BJ (cell line): ENCODE measurements at regions not wholly inside any gene's neighbourhood (a gene's known extent, or its start where the extent isn't known, plus 50 kb on each side); places are given as distances from the start of the nearest gene placed in this dataset.

ENCODE experiments used
- CTCF ChIA-PET: fragments of 350-600 bp; formaldehyde crosslinking; extraction: SDS; loops from one replicate; lab custom pipeline; 2021; ENCODE audit warnings: antibody characterized with exemption, inconsistent platforms; lab: Yijun Ruan, JAX
- POLR2A ChIA-PET: fragments of 300-600 bp; sonication (Branson Sonifier 250); formaldehyde crosslinking; extraction: SDS; loops from one replicate; lab custom pipeline; 2021; ENCODE audit warnings: antibody characterized with exemption; lab: Charles Lee
- DNase-seq: peaks from one replicate; pipeline ENCODE4 v3.0.0-alpha.2; 2011; ENCODE audit warnings: low read depth
- H3K27me3 ChIP-seq: 2 replicates; pipeline ENCODE4 v1.6.0; 2011; ENCODE audit warnings: low read length; ENCODE audit not compliant: control insufficient read depth, insufficient read depth
- H3K36me3 ChIP-seq: 2 replicates; pipeline ENCODE4 v1.5.1; 2011; ENCODE audit warnings: low read length; ENCODE audit not compliant: control insufficient read depth, insufficient read depth
- H3K4me3 ChIP-seq: 2 replicates; pipeline ENCODE4 v1.5.1; 2011; ENCODE audit warnings: low read depth, mild to moderate bottlenecking, control low read depth, low read length
- TF ChIP-seq, protein P1 (sequence below): IDR thresholded peaks from 2 replicates; pipeline ENCODE4 v1.5.1; 2011; ENCODE audit warnings: low read depth, mild to moderate bottlenecking, control low read depth, inconsistent platforms, low read length, moderate library complexity; ENCODE audit not compliant: insufficient read depth

DNA sequence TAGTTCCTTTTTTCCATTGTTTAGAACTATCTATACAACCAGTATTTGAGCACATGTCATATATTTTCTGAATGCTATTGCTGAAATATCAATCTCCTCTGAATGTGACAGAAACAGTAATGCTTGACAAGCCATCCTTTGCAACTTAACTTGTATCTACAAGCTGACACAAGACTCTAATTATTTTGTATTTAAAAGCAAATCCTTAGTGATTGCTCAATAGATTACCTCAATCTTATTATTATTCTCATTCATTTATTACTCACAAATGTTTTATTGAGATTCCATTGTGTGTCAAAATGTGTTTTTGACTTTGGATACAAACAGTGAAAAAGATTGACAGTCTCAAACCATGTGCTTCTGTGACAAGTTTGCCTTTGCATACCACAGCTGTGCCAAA, 787.8 kb upstream of the PRR20A start:
- DNase-seq = no peak
- Histone ChIP-seq H3K27me3 (no peaks in the 10 kb centered on the region), H3K36me3 (no peaks in the 10 kb centered on the region), H3K4me3 (no peak overlapping the region)
- CTCF ChIA-PET = no interaction called here
- TF ChIP-seq, protein P1, sequence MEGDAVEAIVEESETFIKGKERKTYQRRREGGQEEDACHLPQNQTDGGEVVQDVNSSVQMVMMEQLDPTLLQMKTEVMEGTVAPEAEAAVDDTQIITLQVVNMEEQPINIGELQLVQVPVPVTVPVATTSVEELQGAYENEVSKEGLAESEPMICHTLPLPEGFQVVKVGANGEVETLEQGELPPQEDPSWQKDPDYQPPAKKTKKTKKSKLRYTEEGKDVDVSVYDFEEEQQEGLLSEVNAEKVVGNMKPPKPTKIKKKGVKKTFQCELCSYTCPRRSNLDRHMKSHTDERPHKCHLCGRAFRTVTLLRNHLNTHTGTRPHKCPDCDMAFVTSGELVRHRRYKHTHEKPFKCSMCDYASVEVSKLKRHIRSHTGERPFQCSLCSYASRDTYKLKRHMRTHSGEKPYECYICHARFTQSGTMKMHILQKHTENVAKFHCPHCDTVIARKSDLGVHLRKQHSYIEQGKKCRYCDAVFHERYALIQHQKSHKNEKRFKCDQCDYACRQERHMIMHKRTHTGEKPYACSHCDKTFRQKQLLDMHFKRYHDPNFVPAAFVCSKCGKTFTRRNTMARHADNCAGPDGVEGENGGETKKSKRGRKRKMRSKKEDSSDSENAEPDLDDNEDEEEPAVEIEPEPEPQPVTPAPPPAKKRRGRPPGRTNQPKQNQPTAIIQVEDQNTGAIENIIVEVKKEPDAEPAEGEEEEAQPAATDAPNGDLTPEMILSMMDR = no peak
- POLR2A ChIA-PET = no interaction called here

DNA sequence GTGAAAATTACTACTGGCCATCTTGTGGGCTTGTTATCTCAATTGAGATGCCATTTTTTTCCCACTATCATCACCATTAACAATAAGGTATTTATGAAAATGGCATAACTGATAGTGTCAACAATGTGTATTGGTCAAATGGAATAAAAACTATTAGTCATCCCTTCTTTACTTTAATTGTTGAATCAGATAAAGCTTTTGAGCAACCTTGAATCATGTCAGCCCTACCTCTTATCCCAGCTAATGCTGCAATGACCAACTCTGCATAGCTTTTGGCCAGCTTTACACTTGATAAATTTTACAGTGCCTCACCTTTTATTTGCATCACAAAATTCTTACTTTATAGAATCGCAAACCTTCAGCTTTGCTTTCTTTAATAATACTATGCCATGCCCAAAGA, 784.0 kb upstream of the PRR20A start:
- POLR2A ChIA-PET = no interaction called here
- no peaks in the 10 kb centered on the region for H3K27me3 ChIP-seq
- DNase-seq = no peak
- no peak overlapping the region for H3K4me3 ChIP-seq
- CTCF ChIA-PET = no interaction called here
- TF ChIP-seq, protein P1 = no peak
- no peaks in the 10 kb centered on the region for H3K36me3 ChIP-seq

DNA sequence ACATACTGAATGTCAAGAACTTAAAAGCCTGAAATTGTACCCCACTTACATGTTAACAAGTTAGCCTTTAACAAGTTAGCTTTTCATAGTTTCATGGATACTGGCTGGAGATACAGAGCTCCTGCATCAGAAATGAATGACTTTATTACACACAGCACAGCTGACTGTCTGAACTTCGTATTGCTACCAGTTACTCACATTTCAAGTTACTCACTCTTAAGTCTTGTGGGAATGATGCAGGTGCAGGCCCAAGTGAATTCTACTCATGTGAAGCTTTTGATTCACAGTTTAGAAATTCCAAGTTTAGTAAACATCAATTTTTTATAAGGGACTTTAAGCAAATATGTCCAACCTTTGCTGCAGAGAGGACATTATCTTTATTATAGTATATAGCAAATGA, 762.2 kb upstream of the PRR20A start:
- no peak for DNase-seq
- ChIA-PET CTCF (no interaction called here), POLR2A (no interaction called here)
- TF ChIP-seq, protein P1 = no peak
- Histone ChIP-seq H3K36me3 (no peaks in the 10 kb centered on the region), H3K27me3 (no peaks in the 10 kb centered on the region), H3K4me3 (no peak overlapping the region)

DNA sequence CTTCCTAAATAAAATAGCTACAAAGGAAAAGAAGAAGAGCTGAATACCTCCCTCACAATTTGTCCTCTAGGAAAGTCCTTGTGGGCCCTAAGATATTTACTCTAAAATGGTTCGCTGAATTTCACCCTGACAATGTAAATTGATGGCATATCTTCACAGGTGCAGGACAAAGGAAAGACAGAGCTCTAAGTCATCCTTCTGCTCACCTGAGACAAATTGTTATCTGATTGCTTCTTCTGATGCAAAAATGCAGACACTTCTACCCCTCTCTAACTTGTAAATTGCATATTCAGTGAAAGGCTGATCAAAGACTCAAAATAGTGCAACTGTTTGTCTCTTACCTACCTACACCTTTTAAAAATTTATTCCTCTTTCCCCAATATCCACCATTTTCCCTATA, 747.2 kb upstream of the PRR20A start:
- Histone ChIP-seq H3K27me3 (no peaks in the 10 kb centered on the region), H3K4me3 (no peak overlapping the region), H3K36me3 (no peaks in the 10 kb centered on the region)
- TF ChIP-seq, protein P1 = no peak
- DNase-seq = no peak
- ChIA-PET CTCF (no interaction called here), POLR2A (no interaction called here)

DNA sequence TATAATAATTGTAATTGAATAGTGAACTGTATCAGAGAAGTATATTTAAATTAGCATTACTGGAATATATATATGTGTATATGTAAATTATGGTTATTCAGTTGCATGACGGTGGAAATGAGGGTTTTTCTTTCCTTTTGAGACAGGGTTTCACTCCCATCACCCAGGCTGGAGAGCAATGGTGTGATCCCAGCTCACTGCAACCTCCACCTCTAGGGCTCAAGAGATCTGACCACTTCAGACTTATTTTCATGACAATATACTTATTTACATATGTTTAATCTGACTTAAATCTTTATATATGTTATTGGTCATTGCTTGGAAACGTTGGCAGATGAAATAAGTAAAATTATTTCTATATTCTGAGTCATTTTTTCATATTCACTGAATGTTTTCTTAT, 744.4 kb upstream of the PRR20A start:
- no peaks in the 10 kb centered on the region for H3K36me3 ChIP-seq
- TF ChIP-seq, protein P1 = no peak
- H3K4me3 ChIP-seq = no peak overlapping the region
- H3K27me3 ChIP-seq = no peaks in the 10 kb centered on the region
- CTCF ChIA-PET = no interaction called here
- no peak for DNase-seq
- POLR2A ChIA-PET = no interaction called here
